Glutamatergic neuron (in vitro differentiated cells): ENCODE measurements at regions not wholly inside any gene's neighbourhood (a gene's known extent, or its start where the extent isn't known, plus 50 kb on each side); places are given as distances from the start of the nearest gene placed in this dataset.

Source experiments
- DNase-seq: peaks from one replicate; pipeline ENCODE4 v3.0.0; 2022
- H3K27ac Mint-ChIP-seq: one replicate; pipeline ENCODE4 v1.8.0; 2020; ENCODE audit warnings: mild to moderate bottlenecking, mixed read lengths, inconsistent platforms; ENCODE audit not compliant: unreplicated experiment
- H3K27me3 Mint-ChIP-seq: one replicate; pipeline ENCODE4 v1.8.0; 2020; ENCODE audit warnings: mild to moderate bottlenecking, moderate library complexity, mixed read lengths, inconsistent platforms; ENCODE audit not compliant: unreplicated experiment
- H3K36me3 Mint-ChIP-seq: one replicate; pipeline ENCODE4 v1.8.0; 2020; ENCODE audit warnings: mild to moderate bottlenecking, mixed read lengths, inconsistent platforms; ENCODE audit not compliant: unreplicated experiment
- H3K4me1 Mint-ChIP-seq: one replicate; pipeline ENCODE4 v1.8.0; 2020; ENCODE audit warnings: mild to moderate bottlenecking, low read depth, mixed read lengths, inconsistent platforms; ENCODE audit not compliant: unreplicated experiment
- H3K4me3 Mint-ChIP-seq: one replicate; pipeline ENCODE4 v1.8.0; 2020; ENCODE audit warnings: mild to moderate bottlenecking, mixed read lengths, inconsistent platforms; ENCODE audit not compliant: unreplicated experiment
- H3K9me3 Mint-ChIP-seq: one replicate; pipeline ENCODE4 v1.8.0; 2020; ENCODE audit warnings: mild to moderate bottlenecking, moderate library complexity, mixed read lengths, inconsistent platforms; ENCODE audit not compliant: unreplicated experiment
- CTCF ChIP-seq: fragments of 200-600 bp; sonication (generic); IDR thresholded peaks from one replicate; pipeline ENCODE4 v1.5.0; 2021; ENCODE audit not compliant: partially characterized antibody, unreplicated experiment

GRCh38 chr3:82259994-82260393 lies 498.5 kb upstream of the GBE1 start:
- H3K9me3 Mint-ChIP-seq, result no peaks in the 10 kb centered on the region
- no peak for DNase-seq
- no peaks in the 10 kb centered on the region for H3K4me1 Mint-ChIP-seq
- no peak for TF ChIP-seq CTCF
- no peaks in the 10 kb centered on the region for H3K36me3 Mint-ChIP-seq
- no peak overlapping the region for H3K27ac Mint-ChIP-seq
- no peak overlapping the region for H3K4me3 Mint-ChIP-seq
- no peaks in the 10 kb centered on the region for H3K27me3 Mint-ChIP-seq

- H3K4me3 Mint-ChIP-seq, result no peak overlapping the region
- no peaks in the 10 kb centered on the region for H3K27me3 Mint-ChIP-seq
- peaks cover 2% of the 10 kb centered on the region for H3K9me3 Mint-ChIP-seq
- TF ChIP-seq CTCF, result no peak
- no peaks in the 10 kb centered on the region for H3K4me1 Mint-ChIP-seq
- no peak overlapping the region for H3K27ac Mint-ChIP-seq
- H3K36me3 Mint-ChIP-seq, result no peaks in the 10 kb centered on the region
- no peak for DNase-seq
Observed at GRCh38 chr3:82240322-82240721, 478.9 kb upstream of the GBE1 start.

DNA sequence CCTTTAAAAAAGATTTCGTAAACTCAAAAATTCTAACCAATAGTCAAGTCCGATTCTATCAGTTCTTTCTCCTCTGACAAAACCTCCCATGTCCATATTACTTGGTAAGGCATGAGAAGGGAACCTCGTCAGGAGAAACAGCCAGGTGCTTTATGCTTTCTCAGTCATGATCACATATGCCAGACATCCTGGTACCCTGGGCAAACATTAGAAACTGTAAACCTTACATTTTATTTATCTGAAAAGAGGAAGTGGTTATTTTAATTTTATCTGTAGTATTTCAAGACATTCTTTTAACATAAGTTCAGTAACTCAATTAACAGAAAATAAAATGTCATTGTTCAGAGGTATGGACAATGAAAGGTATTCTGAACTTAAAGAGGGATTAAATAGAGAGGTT lies 474.8 kb upstream of the GBE1 start:
- H3K36me3 Mint-ChIP-seq, result no peaks in the 10 kb centered on the region

DNA sequence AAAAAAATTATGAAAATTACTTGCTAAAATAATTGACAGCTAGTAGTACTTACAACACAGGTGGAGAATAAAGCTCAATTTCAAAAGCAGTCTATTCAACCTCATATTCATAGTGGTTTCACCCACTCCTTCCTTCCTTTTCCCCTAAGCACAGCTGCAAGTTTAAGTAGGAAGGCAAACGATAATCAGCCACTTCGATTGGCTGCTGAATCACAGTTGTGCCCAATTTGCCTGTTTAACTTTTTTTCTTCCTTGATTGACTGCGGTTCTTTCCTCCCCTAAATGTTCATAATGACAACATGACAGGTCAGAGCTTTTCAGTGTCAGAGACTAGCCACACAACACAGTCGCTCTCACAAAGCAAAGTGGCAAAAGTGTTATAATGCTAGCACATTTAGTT lies 468.0 kb upstream of the GBE1 start:
- no peak overlapping the region for H3K4me3 Mint-ChIP-seq
- no peaks in the 10 kb centered on the region for H3K36me3 Mint-ChIP-seq
- H3K4me1 Mint-ChIP-seq, result no peaks in the 10 kb centered on the region
- DNase-seq, result no peak
- H3K27ac Mint-ChIP-seq, result no peak overlapping the region
- H3K9me3 Mint-ChIP-seq, result peaks cover 3% of the 10 kb centered on the region
- TF ChIP-seq CTCF, result no peak
- H3K27me3 Mint-ChIP-seq, result peaks cover 5% of the 10 kb centered on the region

More for the DNA sequence above, 474.8 kb upstream of the GBE1 start:
- H3K4me1 Mint-ChIP-seq, result no peaks in the 10 kb centered on the region
- H3K4me3 Mint-ChIP-seq, result no peak overlapping the region
- no peak for TF ChIP-seq CTCF
- H3K9me3 Mint-ChIP-seq, result no peaks in the 10 kb centered on the region
- no peak for DNase-seq
- no peak overlapping the region for H3K27ac Mint-ChIP-seq
- no peaks in the 10 kb centered on the region for H3K27me3 Mint-ChIP-seq

DNA sequence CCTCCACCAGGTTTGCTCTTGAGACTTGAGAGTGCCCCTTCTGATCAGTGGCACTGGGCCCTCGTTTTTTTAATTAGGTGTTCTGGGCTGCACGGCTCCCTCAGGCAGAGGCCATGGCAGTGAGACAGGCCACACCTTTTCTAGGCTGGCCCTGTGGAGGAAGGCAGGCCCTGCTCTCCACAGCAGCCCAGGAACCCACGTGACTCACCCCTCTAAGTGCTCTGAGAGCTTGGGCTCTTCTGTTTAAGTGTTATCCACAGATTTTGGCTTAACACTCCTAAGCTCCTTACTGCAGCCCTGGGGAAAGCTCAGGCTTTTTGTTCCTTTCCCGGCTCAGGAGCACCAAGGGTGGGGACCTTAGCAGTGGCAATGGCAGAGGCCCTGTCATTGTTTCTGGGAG lies 463.2 kb upstream of the GBE1 start:
- peaks cover 5% of the 10 kb centered on the region for H3K27me3 Mint-ChIP-seq
- H3K27ac Mint-ChIP-seq, result no peak overlapping the region
- H3K36me3 Mint-ChIP-seq, result peaks cover 12% of the 10 kb centered on the region
- H3K4me1 Mint-ChIP-seq, result no peaks in the 10 kb centered on the region
- peaks cover 11% of the 10 kb centered on the region for H3K9me3 Mint-ChIP-seq
- H3K4me3 Mint-ChIP-seq, result no peak overlapping the region
- no peak for TF ChIP-seq CTCF
- no peak for DNase-seq
